ENCODE measurements at regions not wholly inside any gene's neighbourhood (a gene's known extent, or its start where the extent isn't known, plus 50 kb on each side); places are given as distances from the start of the nearest gene placed in this dataset.

DNA sequence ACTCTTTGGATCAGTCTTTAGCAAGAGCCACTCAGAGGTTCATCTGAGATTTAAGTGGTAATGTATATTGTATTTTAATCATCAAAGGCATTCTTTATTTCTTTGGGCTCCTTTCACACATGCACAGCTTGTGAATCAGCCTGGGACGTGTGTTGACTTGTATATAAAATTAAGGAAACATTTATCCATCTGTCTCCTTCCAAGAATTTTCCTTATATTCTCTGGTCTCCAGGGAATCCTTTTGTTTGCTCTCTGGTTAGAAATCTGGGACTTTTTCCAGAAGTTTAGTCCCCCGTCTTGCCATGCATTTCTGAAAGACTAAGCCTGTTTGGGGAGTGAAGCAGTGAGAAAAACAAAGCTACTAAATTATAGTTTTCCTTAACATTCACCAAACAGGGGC is 212.3 kb downstream of the DCAF12L2 start:
- H3K4me3 Mint-ChIP-seq, result no peak overlapping the region
- H3K27ac Mint-ChIP-seq, result no peak overlapping the region
- no peaks in the 10 kb centered on the region for H3K9me3 Mint-ChIP-seq
- no peaks in the 10 kb centered on the region for H3K27me3 Mint-ChIP-seq
- no peaks in the 10 kb centered on the region for H3K4me1 Mint-ChIP-seq
- TF ChIP-seq, protein P1, sequence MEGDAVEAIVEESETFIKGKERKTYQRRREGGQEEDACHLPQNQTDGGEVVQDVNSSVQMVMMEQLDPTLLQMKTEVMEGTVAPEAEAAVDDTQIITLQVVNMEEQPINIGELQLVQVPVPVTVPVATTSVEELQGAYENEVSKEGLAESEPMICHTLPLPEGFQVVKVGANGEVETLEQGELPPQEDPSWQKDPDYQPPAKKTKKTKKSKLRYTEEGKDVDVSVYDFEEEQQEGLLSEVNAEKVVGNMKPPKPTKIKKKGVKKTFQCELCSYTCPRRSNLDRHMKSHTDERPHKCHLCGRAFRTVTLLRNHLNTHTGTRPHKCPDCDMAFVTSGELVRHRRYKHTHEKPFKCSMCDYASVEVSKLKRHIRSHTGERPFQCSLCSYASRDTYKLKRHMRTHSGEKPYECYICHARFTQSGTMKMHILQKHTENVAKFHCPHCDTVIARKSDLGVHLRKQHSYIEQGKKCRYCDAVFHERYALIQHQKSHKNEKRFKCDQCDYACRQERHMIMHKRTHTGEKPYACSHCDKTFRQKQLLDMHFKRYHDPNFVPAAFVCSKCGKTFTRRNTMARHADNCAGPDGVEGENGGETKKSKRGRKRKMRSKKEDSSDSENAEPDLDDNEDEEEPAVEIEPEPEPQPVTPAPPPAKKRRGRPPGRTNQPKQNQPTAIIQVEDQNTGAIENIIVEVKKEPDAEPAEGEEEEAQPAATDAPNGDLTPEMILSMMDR (IDR thresholded peaks at IDR 0.05), result no peak
- ATAC-seq (ENCODE audit: low read depth) (no peak), DNase-seq (no peak)
- CTCF ChIA-PET, result no interaction called here
- no peaks in the 10 kb centered on the region for H3K36me3 Mint-ChIP-seq (ENCODE audit: low read depth)
- POLR2A ChIA-PET, result no interaction called here
- intact Hi-C loops (cut with micrococcal nuclease), result no loop called here

- intact Hi-C loops (cut with micrococcal nuclease), result no loop called here
- Mint-ChIP-seq H3K27ac (no peak overlapping the region), H3K36me3 (ENCODE audit: low read depth) (no peaks in the 10 kb centered on the region), H3K4me1 (no peaks in the 10 kb centered on the region), H3K9me3 (no peaks in the 10 kb centered on the region), H3K27me3 (no peaks in the 10 kb centered on the region), H3K4me3 (no peak overlapping the region)
- ATAC-seq (ENCODE audit: low read depth) (no peak), DNase-seq (no peak)
- POLR2A ChIA-PET, result no interaction called here
- TF ChIP-seq, protein P1 (IDR thresholded peaks at IDR 0.05), result no peak
- CTCF ChIA-PET, result no interaction called here
These were observed 211.9 kb downstream of the DCAF12L2 start for GRCh38 chrX:125954236-125954635.

GRCh38 chrX:125977851-125978250 is 188.2 kb downstream of the DCAF12L2 start:
- CTCF ChIA-PET, result no interaction called here

DNA sequence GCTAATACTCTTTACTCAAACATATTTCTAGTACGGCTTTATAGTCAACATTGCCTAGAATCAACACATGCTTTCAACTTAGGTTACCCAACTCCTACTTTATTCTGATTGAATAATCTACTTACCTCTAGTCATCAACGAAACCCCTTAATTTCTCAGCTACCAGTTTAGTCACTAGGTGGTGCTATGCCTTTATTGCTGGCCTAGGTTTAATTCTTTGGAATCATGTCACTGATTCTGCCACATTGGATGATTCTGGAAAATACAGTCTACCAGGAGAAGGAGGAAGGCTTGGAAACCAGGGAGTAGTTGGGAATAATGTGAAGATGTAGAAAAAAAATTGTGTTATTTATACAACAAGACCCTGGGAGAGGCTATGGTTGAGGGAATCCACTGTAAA is 167.7 kb downstream of the DCAF12L2 start:
- H3K4me1 Mint-ChIP-seq, result no peaks in the 10 kb centered on the region
- TF ChIP-seq, protein P1 (IDR thresholded peaks at IDR 0.05), result no peak
- H3K36me3 Mint-ChIP-seq (ENCODE audit: low read depth), result no peaks in the 10 kb centered on the region
- ChIA-PET POLR2A (no interaction called here), CTCF (no interaction called here)
- no peaks in the 10 kb centered on the region for H3K27me3 Mint-ChIP-seq
- no peak for ATAC-seq (ENCODE audit: low read depth)
- no peak overlapping the region for H3K4me3 Mint-ChIP-seq
- intact Hi-C loops (cut with micrococcal nuclease), result no loop called here
- H3K27ac Mint-ChIP-seq, result no peak overlapping the region
- no peak for DNase-seq
- no peaks in the 10 kb centered on the region for H3K9me3 Mint-ChIP-seq

More at GRCh38 chrX:125977851-125978250, 188.2 kb downstream of the DCAF12L2 start:
- intact Hi-C loops (cut with micrococcal nuclease), result no loop called here
- H3K27ac Mint-ChIP-seq, result no peak overlapping the region
- H3K36me3 Mint-ChIP-seq (ENCODE audit: low read depth), result no peaks in the 10 kb centered on the region
- H3K27me3 Mint-ChIP-seq, result no peaks in the 10 kb centered on the region
- POLR2A ChIA-PET, result no interaction called here
- DNase-seq, result no peak
- no peaks in the 10 kb centered on the region for H3K4me1 Mint-ChIP-seq
- ATAC-seq (ENCODE audit: low read depth), result no peak
- H3K4me3 Mint-ChIP-seq, result no peak overlapping the region
- peaks cover 5% of the 10 kb centered on the region for H3K9me3 Mint-ChIP-seq
- TF ChIP-seq, protein P1 (IDR thresholded peaks at IDR 0.05), result no peak

DNA sequence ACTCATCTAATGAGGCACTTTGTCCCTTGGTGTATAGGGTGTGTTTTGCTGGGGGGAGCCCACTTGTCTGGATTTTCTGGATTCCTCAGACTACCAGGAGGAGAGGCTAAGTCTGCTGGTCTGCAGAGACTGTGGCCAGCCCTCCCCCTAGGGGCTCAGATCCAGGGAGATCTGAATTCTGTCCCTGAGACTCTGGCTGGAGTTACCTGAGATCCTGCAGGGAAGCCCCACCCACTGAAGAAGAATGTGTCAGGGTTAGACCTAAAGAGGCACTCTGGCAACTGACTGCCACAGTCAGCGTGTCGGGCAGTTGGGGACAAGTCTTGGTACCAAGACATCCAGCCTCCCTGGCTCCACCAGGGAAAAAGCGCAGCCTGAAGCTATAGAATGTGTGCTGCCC is 138.9 kb downstream of the DCAF12L2 start:
- H3K36me3 Mint-ChIP-seq (ENCODE audit: low read depth), result no peaks in the 10 kb centered on the region
- intact Hi-C loops (cut with micrococcal nuclease), result no loop called here
- no peaks in the 10 kb centered on the region for H3K27me3 Mint-ChIP-seq

More for the DNA sequence above, 138.9 kb downstream of the DCAF12L2 start:
- CTCF ChIA-PET, result no interaction called here
- TF ChIP-seq, protein P1 (IDR thresholded peaks at IDR 0.05), result no peak
- H3K9me3 Mint-ChIP-seq, result no peaks in the 10 kb centered on the region
- POLR2A ChIA-PET, result no interaction called here
- no peaks in the 10 kb centered on the region for H3K4me1 Mint-ChIP-seq
- ATAC-seq (ENCODE audit: low read depth) (no peak), DNase-seq (no peak)
- no peak overlapping the region for H3K27ac Mint-ChIP-seq
- no peak overlapping the region for H3K4me3 Mint-ChIP-seq
